GM13977 (cell line): ENCODE measurements at regions not wholly inside any gene's neighbourhood (a gene's known extent, or its start where the extent isn't known, plus 50 kb on each side); places are given as distances from the start of the nearest gene placed in this dataset.

ENCODE experiments used
- DNase-seq: peaks from one replicate; pipeline ENCODE4 v3.0.0; 2012; ENCODE audit warnings: low spot score
- in situ Hi-C: fragments of 300-500 bp; cut with MboI; formaldehyde crosslinking; loops from one replicate; pipeline ENCODE4 v1.12.0; 2022; ENCODE audit warnings: low sequenced_read_pairs, low pct_unique_long_range_greater_than_20kb, mixed read lengths, inconsistent platforms; ENCODE audit not compliant: unreplicated experiment
- TF ChIP-seq, protein P1 (sequence below): IDR thresholded peaks from 2 replicates; pipeline ENCODE4 v1.5.1; 2012; ENCODE audit warnings: mild to moderate bottlenecking, control low read depth; ENCODE audit not compliant: insufficient read depth; ENCODE audit errors: extremely low read depth, missing control alignments

DNA sequence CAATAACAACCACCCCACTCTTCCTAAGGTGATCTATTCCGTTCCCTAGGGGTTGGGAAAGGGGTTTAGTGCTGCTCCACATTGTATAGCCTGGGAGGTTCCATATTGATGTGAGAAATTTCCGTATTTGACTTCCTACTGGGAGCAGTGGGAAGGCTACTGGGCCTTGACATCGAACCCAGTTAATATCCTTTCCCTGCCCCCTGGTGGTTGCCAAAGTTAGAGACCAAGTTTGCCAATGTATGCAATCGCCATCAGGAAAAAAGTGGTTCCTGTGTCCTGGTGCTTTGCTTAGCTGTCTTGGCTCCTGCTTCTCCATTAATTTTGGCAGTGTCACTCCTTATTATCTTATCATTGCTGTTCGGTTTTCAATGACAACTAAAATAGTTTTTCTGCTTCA lies 914.9 kb downstream of the KCNJ2 start:
- TF ChIP-seq, protein P1, sequence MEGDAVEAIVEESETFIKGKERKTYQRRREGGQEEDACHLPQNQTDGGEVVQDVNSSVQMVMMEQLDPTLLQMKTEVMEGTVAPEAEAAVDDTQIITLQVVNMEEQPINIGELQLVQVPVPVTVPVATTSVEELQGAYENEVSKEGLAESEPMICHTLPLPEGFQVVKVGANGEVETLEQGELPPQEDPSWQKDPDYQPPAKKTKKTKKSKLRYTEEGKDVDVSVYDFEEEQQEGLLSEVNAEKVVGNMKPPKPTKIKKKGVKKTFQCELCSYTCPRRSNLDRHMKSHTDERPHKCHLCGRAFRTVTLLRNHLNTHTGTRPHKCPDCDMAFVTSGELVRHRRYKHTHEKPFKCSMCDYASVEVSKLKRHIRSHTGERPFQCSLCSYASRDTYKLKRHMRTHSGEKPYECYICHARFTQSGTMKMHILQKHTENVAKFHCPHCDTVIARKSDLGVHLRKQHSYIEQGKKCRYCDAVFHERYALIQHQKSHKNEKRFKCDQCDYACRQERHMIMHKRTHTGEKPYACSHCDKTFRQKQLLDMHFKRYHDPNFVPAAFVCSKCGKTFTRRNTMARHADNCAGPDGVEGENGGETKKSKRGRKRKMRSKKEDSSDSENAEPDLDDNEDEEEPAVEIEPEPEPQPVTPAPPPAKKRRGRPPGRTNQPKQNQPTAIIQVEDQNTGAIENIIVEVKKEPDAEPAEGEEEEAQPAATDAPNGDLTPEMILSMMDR = peak; percentile 37
- in situ Hi-C loops = no loop called here
- DNase-seq = no peak

DNA sequence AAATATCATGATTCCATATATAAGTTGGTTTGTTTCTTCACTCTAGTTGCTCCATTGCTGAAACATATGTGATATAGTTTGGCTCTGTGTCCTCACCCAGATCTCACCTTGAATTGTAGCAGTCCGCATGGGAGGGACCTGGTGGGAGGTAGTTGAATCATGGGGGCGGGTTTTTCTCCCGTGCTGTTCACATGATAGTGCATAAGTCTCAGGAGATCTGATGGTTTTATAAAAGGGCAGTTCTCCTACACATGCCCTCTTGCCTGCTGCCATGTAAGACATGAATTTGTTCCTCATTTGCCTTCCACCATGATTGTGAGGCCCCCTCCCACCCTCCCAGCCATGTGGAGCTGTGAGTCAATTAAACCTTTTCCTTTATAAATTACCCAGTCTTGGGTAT lies 915.5 kb downstream of the KCNJ2 start:
- in situ Hi-C loops = no loop called here
- TF ChIP-seq, protein P1 = no peak
- no peak for DNase-seq

DNA sequence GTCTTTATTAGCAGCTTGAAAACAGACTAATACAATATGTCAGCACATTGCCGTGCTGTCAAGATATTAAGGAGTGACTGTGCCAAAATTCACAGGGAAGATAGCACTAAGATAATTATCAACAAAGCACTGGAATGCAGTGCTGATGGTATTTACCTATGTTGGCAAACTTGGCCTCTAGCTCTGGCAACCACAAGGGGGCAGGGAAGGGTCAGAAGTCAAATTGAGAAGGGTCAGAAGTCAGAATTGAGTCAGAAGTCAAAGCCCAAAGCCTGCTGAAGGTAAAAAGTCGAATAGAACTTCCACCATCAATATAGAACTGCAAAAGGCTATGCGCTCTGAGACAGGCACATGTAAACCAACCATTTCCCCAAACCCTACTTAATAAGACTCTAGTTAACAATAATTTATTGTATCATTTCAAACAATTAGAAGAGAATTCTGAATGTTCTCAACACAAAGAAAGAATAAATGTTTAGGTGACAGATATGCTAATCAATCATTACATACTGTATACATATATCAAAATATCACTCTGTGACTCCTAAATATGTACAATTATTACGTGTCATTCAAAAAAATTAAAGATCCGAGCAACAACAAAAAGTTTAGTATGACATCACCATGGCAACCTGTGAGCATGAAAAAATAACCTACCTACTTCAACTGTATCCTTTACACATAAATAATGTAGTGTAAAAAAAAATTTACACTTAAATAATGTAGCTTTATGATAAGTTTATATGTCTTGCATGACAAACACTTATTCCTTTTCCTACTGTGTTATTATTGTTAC lies 916.1 kb downstream of the KCNJ2 start:
- in situ Hi-C loops = no loop called here
- TF ChIP-seq, protein P1 = peak; percentile 30
- no peak for DNase-seq

DNA sequence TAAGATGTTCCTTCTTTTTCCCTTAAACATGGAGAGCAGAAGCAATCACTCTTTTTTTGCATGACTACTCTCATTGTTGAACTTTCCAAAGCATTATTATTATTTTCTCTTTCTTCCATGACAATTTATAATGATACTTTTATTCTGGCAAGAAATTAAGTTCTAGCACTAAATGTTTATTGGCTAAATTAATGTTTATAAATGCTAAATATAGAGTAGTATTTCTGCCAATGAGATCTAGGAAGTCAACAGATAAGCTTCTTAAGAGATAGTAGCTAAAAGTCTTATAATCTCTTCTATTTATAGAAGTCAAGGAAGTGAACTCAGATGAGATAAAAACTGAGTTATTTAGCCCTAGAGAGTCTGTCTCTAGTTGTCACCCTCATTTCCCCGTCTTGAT lies 920.1 kb downstream of the KCNJ2 start:
- in situ Hi-C loops = no loop called here
- TF ChIP-seq, protein P1 = no peak
- no peak for DNase-seq

DNA sequence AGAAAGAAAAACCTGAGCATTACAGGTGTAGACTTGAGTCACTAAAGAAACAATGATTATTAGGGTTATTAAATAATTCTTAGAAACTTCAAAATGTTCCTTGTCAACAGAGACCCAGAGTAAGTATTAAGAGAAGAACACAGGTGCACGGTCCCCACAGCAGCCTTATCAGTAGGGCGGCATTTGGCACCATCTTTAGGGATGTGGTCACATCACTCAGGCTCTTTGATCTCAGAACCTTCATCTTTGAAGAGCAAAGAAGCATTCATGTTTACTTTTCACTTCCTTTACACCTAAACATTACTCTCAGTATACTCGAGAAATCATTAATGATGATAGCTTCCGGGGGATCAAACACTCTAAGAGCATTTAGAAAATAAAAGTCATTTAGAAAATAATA lies 928.7 kb downstream of the KCNJ2 start:
- in situ Hi-C loops = no loop called here
- TF ChIP-seq, protein P1 = no peak

DNA sequence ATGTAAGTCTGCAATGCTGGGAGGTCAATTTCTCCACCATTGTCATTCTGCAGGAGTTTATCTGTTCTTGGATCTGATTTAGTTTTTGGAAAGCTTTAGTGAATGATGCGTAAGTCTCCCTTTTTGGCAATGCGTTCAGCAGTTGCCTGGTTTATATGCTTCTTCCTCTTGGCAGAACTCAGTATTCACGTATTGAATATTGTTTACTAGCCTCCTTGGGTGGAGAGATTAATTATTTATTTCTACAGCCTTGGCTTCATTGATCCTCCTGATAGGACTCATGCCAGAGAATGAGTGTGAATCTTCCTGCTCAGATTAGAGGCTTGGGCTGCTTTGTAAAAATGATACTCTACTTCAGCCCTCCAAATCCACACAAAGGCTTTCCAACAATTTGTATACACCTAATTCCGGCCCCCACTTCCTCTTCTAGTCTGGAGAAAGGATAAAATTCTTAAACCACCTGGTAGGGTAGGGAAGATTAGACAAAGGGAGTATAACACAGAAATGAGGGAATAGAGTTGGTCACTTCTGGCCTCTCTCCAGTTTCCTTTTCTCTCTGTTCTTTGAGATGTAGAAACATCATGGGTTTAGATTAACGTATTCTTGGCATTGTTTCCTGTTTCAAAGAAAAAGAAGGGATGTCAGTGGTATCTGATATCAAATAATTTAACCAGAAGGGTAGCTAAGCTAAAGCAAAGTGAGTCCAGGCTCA lies 929.8 kb downstream of the KCNJ2 start:
- in situ Hi-C loops = no loop called here
- TF ChIP-seq, protein P1 = no peak
- DNase-seq = no peak

More for the DNA sequence above, 928.7 kb downstream of the KCNJ2 start:
- no peak for DNase-seq
